HG02884 (cell line): ENCODE measurements at regions not wholly inside any gene's neighbourhood (a gene's known extent, or its start where the extent isn't known, plus 50 kb on each side); places are given as distances from the start of the nearest gene placed in this dataset.
"Not testable (repeated sequence)": the region's sequence is repeated elsewhere in the genome, so short reads cannot be mapped to it uniquely, and the experiment has no call there.

Source experiments
- ATAC-seq: cut with Tn5 transposase; IDR thresholded peaks from one replicate; pipeline ENCODE4 v1.9.1; 2021; ENCODE audit warnings: mild to moderate bottlenecking, moderate library complexity; ENCODE audit not compliant: unreplicated experiment

- no peak for ATAC-seq
Observed at GRCh38 chr2:150120326-150120955, 367.0 kb downstream of the RND3 start.

- ATAC-seq = no peak
Observed at GRCh38 chr2:150119819-150120218, 367.6 kb downstream of the RND3 start.

GRCh38 chr2:150114089-150114488, 373.4 kb downstream of the RND3 start:
- not testable (repeated sequence) for ATAC-seq

GRCh38 chr2:150110548-150110947, 376.9 kb downstream of the RND3 start:
- ATAC-seq = no peak

GRCh38 chr2:150109912-150110311, 377.6 kb downstream of the RND3 start:
- ATAC-seq = no peak

- no peak for ATAC-seq
Observed at GRCh38 chr2:150109028-150109427, 378.4 kb downstream of the RND3 start.

GRCh38 chr2:150107816-150108215, 379.7 kb downstream of the RND3 start:
- no peak for ATAC-seq

GRCh38 chr2:150107170-150107569, 380.3 kb downstream of the RND3 start:
- no peak for ATAC-seq

- no peak for ATAC-seq
Observed at GRCh38 chr2:150101947-150102346, 385.5 kb downstream of the RND3 start.

- ATAC-seq = no peak
Observed at GRCh38 chr2:150100834-150101233, 386.6 kb downstream of the RND3 start.

- ATAC-seq = no peak
Observed at GRCh38 chr2:150100336-150100735, 387.1 kb downstream of the RND3 start.

GRCh38 chr2:150099805-150100204, 387.7 kb downstream of the RND3 start:
- no peak for ATAC-seq

GRCh38 chr2:150097901-150098531, 389.5 kb downstream of the RND3 start:
- no peak for ATAC-seq

- ATAC-seq = no peak
Observed at GRCh38 chr2:150097402-150097801, 390.1 kb downstream of the RND3 start.

GRCh38 chr2:150095361-150096095, 391.9 kb downstream of the RND3 start:
- ATAC-seq = no peak

GRCh38 chr2:150091846-150092245, 395.6 kb downstream of the RND3 start:
- ATAC-seq = no peak

- ATAC-seq = no peak
Observed at GRCh38 chr2:150090031-150090430, 397.4 kb downstream of the RND3 start.

- no peak for ATAC-seq
Observed at GRCh38 chr2:150088538-150088937, 398.9 kb downstream of the RND3 start.

GRCh38 chr2:150085478-150085877, 402.0 kb downstream of the RND3 start:
- ATAC-seq = no peak

GRCh38 chr2:150081775-150082481, 405.5 kb downstream of the RND3 start:
- no peak for ATAC-seq

- no peak for ATAC-seq
Observed at GRCh38 chr2:150076281-150076680, 411.2 kb downstream of the RND3 start.

GRCh38 chr2:150075831-150076230, 411.6 kb downstream of the RND3 start:
- ATAC-seq = no peak
